ENCODE measurements at regions not wholly inside any gene's neighbourhood (a gene's known extent, or its start where the extent isn't known, plus 50 kb on each side); places are given as distances from the start of the nearest gene placed in this dataset.
"Not testable (repeated sequence)": the region's sequence is repeated elsewhere in the genome, so short reads cannot be mapped to it uniquely, and the experiment has no call there.

GRCh38 chr11:79609511-79609910 lies 168.7 kb upstream of the TENM4 start:
- no peak for DNase-seq (ENCODE audit: low read depth)

- DNase-seq (ENCODE audit: low read depth) = not testable (repeated sequence)
Observed at GRCh38 chr11:79606461-79606860, 165.6 kb upstream of the TENM4 start.

GRCh38 chr11:79600711-79601110 lies 159.9 kb upstream of the TENM4 start:
- no peak for DNase-seq (ENCODE audit: low read depth)

- DNase-seq (ENCODE audit: low read depth) = no peak
Observed at GRCh38 chr11:79594834-79595233, 154.0 kb upstream of the TENM4 start.

GRCh38 chr11:79592824-79593223 lies 152.0 kb upstream of the TENM4 start:
- no peak for DNase-seq (ENCODE audit: low read depth)

GRCh38 chr11:79592406-79592805 lies 151.6 kb upstream of the TENM4 start:
- DNase-seq (ENCODE audit: low read depth) = no peak

GRCh38 chr11:79582434-79582833 lies 141.6 kb upstream of the TENM4 start:
- DNase-seq (ENCODE audit: low read depth) = no peak

GRCh38 chr11:79579063-79579462 lies 138.2 kb upstream of the TENM4 start:
- DNase-seq (ENCODE audit: low read depth) = no peak

- DNase-seq (ENCODE audit: low read depth) = no peak
Observed at GRCh38 chr11:79578116-79578515, 137.3 kb upstream of the TENM4 start.

- no peak for DNase-seq (ENCODE audit: low read depth)
Observed at GRCh38 chr11:79575701-79576100, 134.9 kb upstream of the TENM4 start.

GRCh38 chr11:79570104-79570503 lies 129.3 kb upstream of the TENM4 start:
- DNase-seq (ENCODE audit: low read depth) = no peak

GRCh38 chr11:79564288-79564925 lies 123.6 kb upstream of the TENM4 start:
- no peak for DNase-seq (ENCODE audit: low read depth)

- DNase-seq (ENCODE audit: low read depth) = no peak
Observed at GRCh38 chr11:79561496-79561895, 120.7 kb upstream of the TENM4 start.

GRCh38 chr11:79550809-79551208 lies 110.0 kb upstream of the TENM4 start:
- no peak for DNase-seq (ENCODE audit: low read depth)

- no peak for DNase-seq (ENCODE audit: low read depth)
Observed at GRCh38 chr11:79547256-79547655, 106.4 kb upstream of the TENM4 start.

- DNase-seq (ENCODE audit: low read depth) = no peak
Observed at GRCh38 chr11:79546351-79546750, 105.5 kb upstream of the TENM4 start.

- no peak for DNase-seq (ENCODE audit: low read depth)
Observed at GRCh38 chr11:79544361-79544760, 103.5 kb upstream of the TENM4 start.

- no peak for DNase-seq (ENCODE audit: low read depth)
Observed at GRCh38 chr11:79543101-79543500, 102.3 kb upstream of the TENM4 start.

- DNase-seq (ENCODE audit: low read depth) = no peak
Observed at GRCh38 chr11:79541466-79541865, 100.6 kb upstream of the TENM4 start.

GRCh38 chr11:79538775-79539174 lies 97.9 kb upstream of the TENM4 start:
- DNase-seq (ENCODE audit: low read depth) = no peak

- no peak for DNase-seq (ENCODE audit: low read depth)
Observed at GRCh38 chr11:79536155-79536917, 95.5 kb upstream of the TENM4 start.

- DNase-seq (ENCODE audit: low read depth) = no peak
Observed at GRCh38 chr11:79535606-79536005, 94.8 kb upstream of the TENM4 start.

GRCh38 chr11:79525257-79525656 lies 84.4 kb upstream of the TENM4 start:
- no peak for DNase-seq (ENCODE audit: low read depth)

GRCh38 chr11:79522626-79523025 lies 81.8 kb upstream of the TENM4 start:
- no peak for DNase-seq (ENCODE audit: low read depth)
